Parathyroid adenoma (tissue), 2 donors: ENCODE measurements at regions not wholly inside any gene's neighbourhood (a gene's known extent, or its start where the extent isn't known, plus 50 kb on each side); places are given as distances from the start of the nearest gene placed in this dataset.

Source experiments
- H2AFZ ChIP-seq: fragments of 300-600 bp; sonication (generic); one replicate; pipeline ENCODE4 v1.7.0; 2017; ENCODE audit warnings: antibody characterized with exemption, mild to moderate bottlenecking
- H3K27ac ChIP-seq: fragments of 300-600 bp; sonication (generic); one replicate; pipeline ENCODE4 v1.7.0; 2017
- H3K27me3 ChIP-seq: fragments of 300-600 bp; sonication (generic); one replicate; pipeline ENCODE4 v1.7.0; 2017; ENCODE audit warnings: low read length; ENCODE audit not compliant: control insufficient read depth, insufficient read depth
- H3K36me3 ChIP-seq: fragments of 300-600 bp; sonication (generic); one replicate; pipeline ENCODE4 v1.7.0; 2017; ENCODE audit warnings: low read length; ENCODE audit not compliant: control insufficient read depth, insufficient read depth
- H3K4me1 ChIP-seq: fragments of 300-600 bp; sonication (generic); one replicate; pipeline ENCODE4 v1.7.0; 2017; ENCODE audit warnings: control low read depth
- H3K4me2 ChIP-seq: fragments of 300-600 bp; sonication (generic); one replicate; pipeline ENCODE4 v1.7.0; 2017; ENCODE audit warnings: low read length
- H3K4me3 ChIP-seq: fragments of 300-600 bp; sonication (generic); one replicate; pipeline ENCODE4 v1.7.0; 2017; ENCODE audit warnings: low read depth, low read length
- H3K79me2 ChIP-seq: fragments of 300-600 bp; sonication (generic); one replicate; pipeline ENCODE4 v1.7.0; 2017; ENCODE audit warnings: control low read depth
- H3K9ac ChIP-seq: fragments of 300-600 bp; sonication (generic); one replicate; pipeline ENCODE4 v1.7.0; 2017; ENCODE audit warnings: mild to moderate bottlenecking
- H3K9me3 ChIP-seq: fragments of 300-600 bp; sonication (generic); one replicate; pipeline ENCODE4 v1.7.0; 2017; ENCODE audit warnings: low read length; ENCODE audit not compliant: control insufficient read depth
- TF ChIP-seq, protein P1 (sequence below): fragments of 300-600 bp; sonication (generic); IDR thresholded peaks from one replicate; pipeline ENCODE4 v1.7.0; 2017; ENCODE audit warnings: antibody characterized with exemption, mild to moderate bottlenecking
- donor health status: primary hyperparathyroidism.

DNA sequence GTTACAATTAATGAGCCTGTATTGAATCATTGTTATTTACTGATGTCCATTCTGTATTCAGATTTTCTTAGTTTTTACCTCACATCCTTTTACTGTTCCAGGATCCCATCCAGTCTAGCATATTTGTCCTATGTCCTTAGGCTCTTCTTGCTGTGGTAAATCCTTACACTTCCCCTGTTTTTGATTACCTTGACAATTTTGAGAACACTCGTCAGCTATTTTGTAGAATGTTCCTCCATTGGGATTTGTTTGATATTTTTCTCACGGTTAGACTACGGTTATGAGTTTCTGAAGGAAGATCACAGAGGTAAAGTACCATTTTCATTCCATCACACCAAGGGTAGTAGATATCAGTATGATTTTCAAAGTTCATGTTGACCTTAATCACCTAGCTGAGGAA, 202.3 kb downstream of the AKAIN1 start:
- Histone ChIP-seq H3K4me2 (no peak overlapping the region), H3K36me3 (no peaks in the 10 kb centered on the region), H3K27ac (no peak overlapping the region), H3K9me3 (no peaks in the 10 kb centered on the region), H2AFZ (no peak overlapping the region), H3K79me2 (no peaks in the 10 kb centered on the region), H3K27me3 (no peaks in the 10 kb centered on the region), H3K4me3 (no peak overlapping the region), H3K9ac (no peak overlapping the region), H3K4me1 (no peaks in the 10 kb centered on the region)
- TF ChIP-seq, protein P1, sequence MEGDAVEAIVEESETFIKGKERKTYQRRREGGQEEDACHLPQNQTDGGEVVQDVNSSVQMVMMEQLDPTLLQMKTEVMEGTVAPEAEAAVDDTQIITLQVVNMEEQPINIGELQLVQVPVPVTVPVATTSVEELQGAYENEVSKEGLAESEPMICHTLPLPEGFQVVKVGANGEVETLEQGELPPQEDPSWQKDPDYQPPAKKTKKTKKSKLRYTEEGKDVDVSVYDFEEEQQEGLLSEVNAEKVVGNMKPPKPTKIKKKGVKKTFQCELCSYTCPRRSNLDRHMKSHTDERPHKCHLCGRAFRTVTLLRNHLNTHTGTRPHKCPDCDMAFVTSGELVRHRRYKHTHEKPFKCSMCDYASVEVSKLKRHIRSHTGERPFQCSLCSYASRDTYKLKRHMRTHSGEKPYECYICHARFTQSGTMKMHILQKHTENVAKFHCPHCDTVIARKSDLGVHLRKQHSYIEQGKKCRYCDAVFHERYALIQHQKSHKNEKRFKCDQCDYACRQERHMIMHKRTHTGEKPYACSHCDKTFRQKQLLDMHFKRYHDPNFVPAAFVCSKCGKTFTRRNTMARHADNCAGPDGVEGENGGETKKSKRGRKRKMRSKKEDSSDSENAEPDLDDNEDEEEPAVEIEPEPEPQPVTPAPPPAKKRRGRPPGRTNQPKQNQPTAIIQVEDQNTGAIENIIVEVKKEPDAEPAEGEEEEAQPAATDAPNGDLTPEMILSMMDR, result no peak

DNA sequence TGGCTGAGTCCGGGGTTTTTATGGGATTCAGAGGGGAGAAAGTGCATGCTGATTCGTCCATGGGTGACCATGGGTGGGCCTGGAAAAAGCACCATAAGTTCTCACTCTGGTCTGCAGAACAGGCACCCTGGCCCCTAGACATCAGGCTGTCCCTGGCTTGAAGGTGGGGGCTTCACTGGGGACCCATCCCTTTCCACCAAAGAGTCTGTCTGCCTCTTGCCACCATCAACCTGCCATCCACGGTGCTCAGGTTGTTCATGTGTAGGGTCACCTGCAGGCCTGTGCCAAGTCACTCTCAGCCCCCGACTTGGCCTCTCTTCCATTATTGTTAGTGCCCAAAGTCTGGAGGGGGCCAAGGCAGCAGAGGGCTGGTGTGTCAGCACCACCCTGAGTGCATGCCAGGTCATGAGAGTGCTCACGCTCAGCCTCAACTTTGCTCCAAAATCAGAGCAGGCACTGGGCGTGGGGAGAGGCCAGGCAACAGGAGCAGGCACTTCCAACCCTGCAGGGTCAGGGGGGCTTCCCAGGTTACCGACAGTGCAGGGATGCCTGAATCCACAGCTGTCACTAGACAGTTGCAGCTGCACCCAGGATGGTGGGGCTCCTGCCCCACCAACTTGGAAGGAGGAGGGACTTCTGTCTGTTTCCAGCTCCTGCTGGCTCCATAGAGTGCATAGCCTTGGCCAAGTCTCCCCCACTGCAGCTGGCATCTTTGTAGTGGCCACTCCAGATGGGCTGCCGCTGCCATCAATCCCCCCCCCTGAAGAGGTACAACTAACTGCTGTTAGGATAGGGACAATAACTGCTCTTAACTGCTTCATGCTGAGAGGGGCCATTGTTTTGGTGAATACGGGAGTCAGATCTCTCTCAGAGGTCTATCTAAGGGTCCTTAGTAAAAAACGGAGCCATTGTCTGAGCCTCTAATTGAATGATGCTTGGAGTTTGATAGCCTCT, 209.3 kb downstream of the AKAIN1 start:
- H3K4me3 ChIP-seq, result no peak overlapping the region
- no peak overlapping the region for H3K4me2 ChIP-seq
- no peak overlapping the region for H3K9ac ChIP-seq
- no peaks in the 10 kb centered on the region for H3K4me1 ChIP-seq
- no peaks in the 10 kb centered on the region for H3K27me3 ChIP-seq
- no peak overlapping the region for H3K27ac ChIP-seq
- H3K79me2 ChIP-seq, result no peaks in the 10 kb centered on the region
- H3K36me3 ChIP-seq, result no peaks in the 10 kb centered on the region
- H2AFZ ChIP-seq, result no peak overlapping the region
- H3K9me3 ChIP-seq, result no peaks in the 10 kb centered on the region
- TF ChIP-seq, protein P1, result no peak

DNA sequence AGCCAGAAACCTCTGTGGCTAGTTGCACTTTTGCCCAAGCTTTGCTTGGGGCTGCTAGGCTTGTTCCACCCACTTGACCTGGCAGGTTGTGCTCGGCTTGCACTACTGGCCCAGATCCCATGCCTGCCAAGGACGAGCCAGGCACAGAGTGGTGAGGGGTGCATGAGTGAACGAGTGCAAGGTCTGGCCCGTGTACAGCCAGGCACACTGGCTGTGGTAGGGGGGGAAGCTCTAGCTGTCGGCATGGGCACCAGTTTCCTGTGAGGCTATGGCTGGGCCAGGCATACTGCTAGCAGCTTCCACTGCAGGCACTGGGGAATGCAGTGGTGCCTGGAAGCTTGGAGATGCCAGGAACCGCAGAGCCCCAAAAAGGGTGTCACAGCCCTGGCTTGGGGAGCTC, 210.4 kb downstream of the AKAIN1 start:
- H3K27ac ChIP-seq, result no peak overlapping the region
- H3K4me1 ChIP-seq, result no peaks in the 10 kb centered on the region
- no peak overlapping the region for H3K4me3 ChIP-seq
- no peak overlapping the region for H3K4me2 ChIP-seq
- TF ChIP-seq, protein P1, result no peak
- no peaks in the 10 kb centered on the region for H3K79me2 ChIP-seq
- no peak overlapping the region for H2AFZ ChIP-seq
- H3K9ac ChIP-seq, result no peak overlapping the region
- H3K9me3 ChIP-seq, result no peaks in the 10 kb centered on the region
- no peaks in the 10 kb centered on the region for H3K36me3 ChIP-seq
- no peaks in the 10 kb centered on the region for H3K27me3 ChIP-seq

DNA sequence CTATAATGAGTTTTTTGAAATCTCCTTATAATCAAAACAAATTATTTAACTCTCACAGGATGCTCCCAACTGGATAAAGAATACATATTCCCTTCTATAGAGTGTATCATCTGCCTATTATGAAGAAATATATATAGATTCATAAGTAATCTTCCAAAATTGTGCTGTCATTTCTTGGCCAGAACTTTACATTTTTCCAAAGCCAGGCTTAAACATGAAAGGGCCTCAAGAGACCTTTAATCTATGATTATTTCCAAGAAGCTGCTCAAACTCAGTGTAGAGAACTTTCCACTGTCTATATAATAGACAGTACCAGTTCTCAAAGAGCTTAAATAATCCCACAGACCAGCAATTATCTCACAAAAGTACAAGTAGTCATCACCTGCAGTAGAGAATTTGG, 211.0 kb downstream of the AKAIN1 start:
- Histone ChIP-seq H3K79me2 (no peaks in the 10 kb centered on the region), H3K9me3 (no peaks in the 10 kb centered on the region), H3K4me1 (no peaks in the 10 kb centered on the region), H2AFZ (no peak overlapping the region), H3K9ac (no peak overlapping the region), H3K27ac (no peak overlapping the region), H3K4me2 (no peak overlapping the region), H3K27me3 (no peaks in the 10 kb centered on the region), H3K4me3 (no peak overlapping the region), H3K36me3 (no peaks in the 10 kb centered on the region)
- TF ChIP-seq, protein P1, result no peak
